ENCODE measurements at regions not wholly inside any gene's neighbourhood (a gene's known extent, or its start where the extent isn't known, plus 50 kb on each side); places are given as distances from the start of the nearest gene placed in this dataset.

GRCh38 chr5:144598451-144599068 is 427.9 kb downstream of the KCTD16 start:
- in situ Hi-C loops (cut with HindIII; ENCODE audit: extremely low pct_ligation_motif_present, low pct_unique_long_range_greater_than_20kb): no loop called here
- Histone ChIP-seq H3K4me1 (ENCODE audit: insufficient read depth, low read length) (no peaks in the 10 kb centered on the region), H3K9me3 (ENCODE audit: low read length) (no peaks in the 10 kb centered on the region), H3K9ac (ENCODE audit: insufficient read depth, low read depth, low read length) (no peak overlapping the region), H3K4me3 (replicated peaks in 1 of 3; ENCODE audit: insufficient read depth in 1 of 3, low read depth in 2 of 3, low read length in 3 of 3) (no peak overlapping the region), H3K27ac (ENCODE audit: extremely low read length, insufficient read depth, low read length) (no peak overlapping the region), H3K79me2 (ENCODE audit: insufficient read depth, low read length) (no peaks in the 10 kb centered on the region), H3K27me3 (ENCODE audit: control insufficient read depth in 1 of 2, insufficient read depth in 2 of 2, low read length in 2 of 2) (no peaks in the 10 kb centered on the region), H2AFZ (ENCODE audit: low read length) (no peak overlapping the region), H4K20me1 (ENCODE audit: insufficient read depth, low read length) (no peaks in the 10 kb centered on the region), H3K4me2 (ENCODE audit: low read depth, low read length) (no peak overlapping the region), H3K36me3 (replicated peaks in 1 of 2; ENCODE audit: control insufficient read depth in 1 of 2, insufficient read depth in 2 of 2, low read length in 2 of 2) (no peaks in the 10 kb centered on the region)
- intact Hi-C loops (cut with micrococcal nuclease; ENCODE audit: unreplicated experiment): no loop called here
- FAIRE-seq (no peak), DNase-seq (ENCODE audit: low spot score) (no peak), ATAC-seq (no peak; the same call in 2 of the 3 replicates)
- ChIA-PET POLR2A (no interaction called here), CTCF (ENCODE audit: low intra/inter-chr PET ratio, low total read pairs) (no interaction called here)
- TF ChIP-seq MBD4 (IDR thresholded peaks at IDR 0.05; ENCODE audit: borderline replicate concordance, low read length): no peak
- TF ChIP-seq RARG (CRISPR knock-in tag; IDR thresholded peaks at IDR 0.05; ENCODE audit: low read depth): no peak
- TF ChIP-seq HNRNPLL (IDR thresholded peaks at IDR 0.05; ENCODE audit: low read depth, low read length, poor library complexity, severe bottlenecking): no peak
- no peak for TF ChIP-seq ARHGAP35 (CRISPR knock-in tag; IDR thresholded peaks at IDR 0.05; ENCODE audit: borderline replicate concordance)
- TF ChIP-seq KDM4B (CRISPR knock-in tag; IDR thresholded peaks at IDR 0.05): no peak
- no peak for TF ChIP-seq ZKSCAN5 (CRISPR knock-in tag; IDR thresholded peaks at IDR 0.05)
- TF ChIP-seq ATAD3A (CRISPR knock-in tag; IDR thresholded peaks at IDR 0.05): no peak
- no peak for TF ChIP-seq CREBL2 (CRISPR knock-in tag; IDR thresholded peaks at IDR 0.05; ENCODE audit: borderline replicate concordance)
- TF ChIP-seq GTF3A (CRISPR knock-in tag; conservative IDR thresholded peaks at IDR 0.05): no peak
- no peak for TF ChIP-seq IRF2 (CRISPR knock-in tag; IDR thresholded peaks at IDR 0.05)
- no peak for TF ChIP-seq NRL (CRISPR knock-in tag; IDR thresholded peaks at IDR 0.05; ENCODE audit: borderline replicate concordance)
- no peak for TF ChIP-seq MTA1 (CRISPR knock-in tag; IDR thresholded peaks at IDR 0.05; ENCODE audit: borderline replicate concordance)
- no peak for TF ChIP-seq MIER2 (CRISPR knock-in tag; IDR thresholded peaks at IDR 0.05)
- TF ChIP-seq HDAC2 (CRISPR knock-in tag; IDR thresholded peaks at IDR 0.05): no peak
- TF ChIP-seq NCOR1 (IDR thresholded peaks at IDR 0.05; ENCODE audit: borderline replicate concordance, low read length): no peak
- BruUV-seq (replicated peaks): no TSS peak
- 21% methylated on average over 6 of the region's 30 CpGs for WGBS (ENCODE audit: low lambda C conversion rate)

Data from HepG2 (cell line).